Gastrocnemius medialis (tissue), 4 donors: ENCODE measurements at regions not wholly inside any gene's neighbourhood (a gene's known extent, or its start where the extent isn't known, plus 50 kb on each side); places are given as distances from the start of the nearest gene placed in this dataset.

ENCODE experiments used
- ATAC-seq, 2 donors: fragments of 150-250 bp; one replicate each; pipeline ENCODE4 v1.9.1; 2016
- DNase-seq, 2 donors: peaks; one replicate each; pipeline ENCODE4 v3.0.0-alpha.2; 2019
- H3K27ac ChIP-seq, 4 donors: fragments of 200-600 bp; sonication (generic); 1 replicate in 1 of 4; 2 replicates in 3 of 4; pipeline ENCODE4 v1.5.1; 2016 to 2018; ENCODE audit warnings: mild to moderate bottlenecking in 2 of 4, moderate library complexity in 1 of 4
- H3K27me3 ChIP-seq, 3 donors: fragments of 200-600 bp; sonication (generic) in 2 of 3; 1 replicate in 1 of 3; 2 replicates in 2 of 3; pipeline versions ENCODE4 v1.5.1 to v1.6.0; 2016 to 2019; ENCODE audit warnings: mild to moderate bottlenecking in 1 of 3, moderate library complexity in 1 of 3
- H3K36me3 ChIP-seq, 2 donors: fragments of 200-600 bp; sonication (generic) in 1 of 2; one replicate each; pipeline ENCODE4 v1.5.1; 2017 to 2018
- H3K4me1 ChIP-seq, 2 donors: fragments of 200-600 bp; sonication (generic) in 1 of 2; one replicate each; pipeline ENCODE4 v1.5.1; 2016 to 2017; ENCODE audit warnings: mild to moderate bottlenecking in 2 of 2
- H3K4me3 ChIP-seq, 4 donors: fragments of 200-600 bp; sonication (generic) in 3 of 4; 1 replicate in 1 of 4; 2 replicates in 3 of 4; pipeline ENCODE4 v1.5.1; 2016 to 2019; ENCODE audit warnings: mild to moderate bottlenecking in 2 of 4
- H3K9me3 ChIP-seq, 3 donors: fragments of 200-600 bp; sonication (generic) in 2 of 3; 1 replicate in 1 of 3; 2 replicates in 2 of 3; pipeline ENCODE4 v1.5.1; 2016 to 2019
- CTCF ChIP-seq, 5 experiments: fragments of 450-650 bp in 3 of 5; fragments of 200-600 bp in 2 of 5; sonication (generic) in 2 of 5; IDR thresholded peaks in 4 of 5; conservative IDR thresholded peaks in 1 of 5; 1 replicate in 4 of 5; 2 replicates in 1 of 5; pipeline ENCODE4 v1.5.1; 2016 to 2019; ENCODE audit warnings: antibody characterized with exemption in 5 of 5, mild to moderate bottlenecking in 3 of 5, moderate library complexity in 3 of 5
- POLR2A ChIP-seq, 2 donors: fragments of 450-650 bp; IDR thresholded peaks; one replicate each; pipeline ENCODE4 v1.6.1; 2017; ENCODE audit warnings: antibody characterized with exemption in 2 of 2, mild to moderate bottlenecking in 2 of 2, moderate library complexity in 2 of 2
- in situ Hi-C, 4 donors: fragments of 200-750 bp; cut with MboI; loops; one replicate each; pipeline versions ENCODE4 v1.15.0 to v1.8.0; 2017; ENCODE audit warnings: low sequenced_read_pairs in 4 of 4
- intact Hi-C: fragments of 100-400 bp; cut with DNase I; formaldehyde crosslinking; loops from one replicate; pipeline ENCODE4 v1.15.1; 2023; ENCODE audit warnings: low total_unique reads

- ATAC-seq (no peak), DNase-seq (no peak)
- no peak for TF ChIP-seq POLR2A (IDR thresholded peaks at IDR 0.05)
- no peak for TF ChIP-seq CTCF (IDR thresholded peaks at IDR 0.05 in 4 of 5, conservative IDR thresholded peaks at IDR 0.05 in 1 of 5)
- Histone ChIP-seq H3K27me3 (no peaks in the 10 kb centered on the region), H3K4me1 (no peaks in the 10 kb centered on the region), H3K9me3 (no peaks in the 10 kb centered on the region), H3K36me3 (no peaks in the 10 kb centered on the region), H3K4me3 (no peak overlapping the region), H3K27ac (no peak overlapping the region)
- in situ Hi-C loops (no loop called here), intact Hi-C loops (no loop called here)
Observed at GRCh38 chr22:49608228-49608627, 219.4 kb downstream of the BRD1 start.

DNA sequence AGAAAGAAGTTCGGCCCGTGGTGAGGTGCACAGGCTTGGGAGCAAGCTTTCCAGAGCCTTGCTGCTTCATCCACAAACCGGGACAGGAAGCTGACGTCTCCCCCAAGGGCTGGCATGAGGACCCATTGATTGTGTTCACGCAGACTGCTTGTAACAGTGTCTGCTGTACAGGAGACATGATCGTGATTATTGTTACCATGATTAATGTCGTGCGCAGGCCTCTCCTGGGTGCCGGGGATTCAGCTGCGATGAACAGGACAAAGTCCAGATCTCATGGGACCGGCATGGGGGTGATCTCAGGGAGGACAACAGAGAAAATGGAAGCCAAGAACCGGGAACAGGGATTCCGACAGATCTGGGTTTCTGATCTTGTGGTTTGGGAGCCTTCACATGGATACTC lies 219.9 kb downstream of the BRD1 start:
- no peak for ATAC-seq
- TF ChIP-seq POLR2A (IDR thresholded peaks at IDR 0.05) (no peak), CTCF (IDR thresholded peaks at IDR 0.05 in 4 of 5, conservative IDR thresholded peaks at IDR 0.05 in 1 of 5) (no peak)
- intact Hi-C loops (no loop called here), in situ Hi-C loops (no loop called here)
- DNase-seq = no peak
- Histone ChIP-seq H3K9me3 (no peaks in the 10 kb centered on the region), H3K27ac (no peak overlapping the region), H3K4me1 (no peaks in the 10 kb centered on the region), H3K4me3 (no peak overlapping the region), H3K27me3 (no peaks in the 10 kb centered on the region), H3K36me3 (no peaks in the 10 kb centered on the region)

GRCh38 chr22:49606562-49607290 lies 220.9 kb downstream of the BRD1 start:
- H3K4me1 ChIP-seq = no peaks in the 10 kb centered on the region
- TF ChIP-seq CTCF (IDR thresholded peaks at IDR 0.05 in 4 of 5, conservative IDR thresholded peaks at IDR 0.05 in 1 of 5) = no peak
- TF ChIP-seq POLR2A (IDR thresholded peaks at IDR 0.05) = no peak
- no peaks in the 10 kb centered on the region for H3K27me3 ChIP-seq
- no peaks in the 10 kb centered on the region for H3K36me3 ChIP-seq
- H3K4me3 ChIP-seq = no peak overlapping the region
- no peak overlapping the region for H3K27ac ChIP-seq
- ATAC-seq (no peak), DNase-seq (no peak)
- H3K9me3 ChIP-seq = no peaks in the 10 kb centered on the region
- intact Hi-C loops (no loop called here), in situ Hi-C loops (no loop called here)

- Histone ChIP-seq H3K36me3 (no peaks in the 10 kb centered on the region), H3K27ac (no peak overlapping the region), H3K9me3 (no peaks in the 10 kb centered on the region), H3K4me3 (no peak overlapping the region), H3K4me1 (no peaks in the 10 kb centered on the region), H3K27me3 (no peaks in the 10 kb centered on the region)
- intact Hi-C loops = no loop called here
- no peak for DNase-seq
- in situ Hi-C loops = no loop called here
- TF ChIP-seq CTCF (IDR thresholded peaks at IDR 0.05 in 4 of 5, conservative IDR thresholded peaks at IDR 0.05 in 1 of 5) (no peak), POLR2A (IDR thresholded peaks at IDR 0.05) (no peak)
- ATAC-seq = no peak
Observed at GRCh38 chr22:49604732-49605302, 222.9 kb downstream of the BRD1 start.
